HG03469 (cell line): ENCODE measurements at regions not wholly inside any gene's neighbourhood (a gene's known extent, or its start where the extent isn't known, plus 50 kb on each side); places are given as distances from the start of the nearest gene placed in this dataset.

Experiments
- ATAC-seq: cut with Tn5 transposase; IDR thresholded peaks from one replicate; pipeline ENCODE4 v1.9.1; 2021; ENCODE audit warnings: mild to moderate bottlenecking, moderate library complexity, moderate number of reproducible peaks; ENCODE audit not compliant: unreplicated experiment

DNA sequence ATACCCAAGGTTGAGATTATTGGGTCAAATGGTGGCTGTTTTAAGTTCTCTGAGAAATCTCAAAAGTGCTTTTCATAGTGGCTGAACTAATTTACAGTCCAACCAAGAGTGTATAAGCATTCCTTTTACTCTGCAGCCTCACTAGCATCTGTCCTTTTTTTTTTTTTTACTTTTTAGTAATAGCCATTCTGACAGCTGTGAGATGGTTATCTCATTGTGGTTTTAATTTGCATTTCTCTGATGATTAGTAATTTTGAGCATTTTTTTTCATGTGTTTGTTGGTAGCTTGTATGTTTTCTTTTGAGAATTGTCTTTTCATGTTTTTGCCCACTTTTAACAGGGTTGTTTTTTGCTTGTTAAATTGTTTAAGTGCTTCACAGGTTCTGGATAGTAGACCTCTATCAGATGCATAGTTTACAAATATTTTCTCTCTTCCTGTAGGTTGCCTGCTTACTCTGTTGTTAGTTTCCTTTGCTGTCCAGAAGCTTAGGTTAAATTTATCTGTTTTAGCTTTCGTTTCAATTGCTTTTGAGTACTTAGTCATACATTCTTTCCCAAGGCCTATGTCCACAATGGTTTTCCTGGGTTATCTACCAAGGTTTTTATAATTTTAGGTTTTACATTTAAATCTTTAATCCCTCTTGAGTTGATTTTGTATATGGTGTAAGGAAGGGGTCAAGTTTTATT lies 881.3 kb upstream of the SEL1L start:
- no peak for ATAC-seq

DNA sequence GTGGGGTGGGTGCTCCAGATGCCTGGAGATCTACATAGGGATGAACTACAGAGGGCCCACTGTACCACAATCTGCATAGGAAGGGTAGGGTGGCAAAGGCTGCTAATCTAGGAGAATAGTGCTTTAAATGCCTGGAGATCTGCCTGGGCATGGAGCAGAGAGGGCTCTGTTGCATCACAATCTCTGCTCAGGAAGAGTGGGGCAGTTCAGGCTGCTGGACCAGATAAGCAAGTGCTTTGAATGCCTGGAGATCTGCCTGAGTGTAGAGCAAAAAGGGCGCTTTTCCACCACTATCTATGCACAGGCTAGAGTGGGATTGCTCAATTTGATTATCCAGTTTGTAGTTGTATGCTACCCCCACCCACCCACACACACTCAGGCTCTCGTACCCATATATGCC lies 886.3 kb upstream of the SEL1L start:
- ATAC-seq, result no peak

DNA sequence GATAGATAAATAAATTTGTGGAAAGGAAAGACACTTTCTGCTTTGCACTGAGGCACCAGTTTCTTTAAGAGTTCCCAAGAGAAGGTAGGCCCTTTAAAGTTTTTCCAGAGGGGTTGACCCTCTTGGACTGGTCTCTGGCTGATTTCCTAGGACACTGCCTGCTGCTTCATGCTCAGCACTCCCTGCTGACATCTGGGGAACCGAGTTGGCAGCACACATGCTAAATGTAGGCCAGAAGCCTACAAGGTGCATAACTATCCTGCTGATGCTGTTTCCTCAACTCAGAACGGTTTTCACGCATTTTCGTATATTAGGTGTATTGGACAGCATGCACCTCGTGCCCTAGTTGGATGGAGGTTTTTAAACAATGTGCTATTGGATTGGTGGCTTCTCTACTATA lies 887.2 kb upstream of the SEL1L start:
- no peak for ATAC-seq

DNA sequence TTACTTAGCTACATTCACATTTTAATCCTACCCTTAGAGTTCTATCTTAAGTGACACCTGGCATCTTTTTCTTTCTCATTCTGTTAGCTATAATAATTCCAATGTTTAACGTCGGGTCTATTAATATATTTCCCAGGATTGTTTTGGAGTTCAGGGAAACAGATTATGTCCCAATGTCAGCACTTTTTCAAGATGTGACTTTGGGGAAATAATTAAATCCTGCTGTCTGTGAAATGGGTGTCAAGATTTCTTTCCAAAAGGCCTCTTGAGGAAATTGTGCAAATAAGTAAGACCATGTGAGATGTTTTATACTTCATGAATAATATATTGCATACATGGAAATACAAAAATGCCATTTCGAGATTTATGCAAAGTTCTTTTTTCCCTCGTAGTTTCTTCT lies 887.6 kb upstream of the SEL1L start:
- ATAC-seq, result no peak

DNA sequence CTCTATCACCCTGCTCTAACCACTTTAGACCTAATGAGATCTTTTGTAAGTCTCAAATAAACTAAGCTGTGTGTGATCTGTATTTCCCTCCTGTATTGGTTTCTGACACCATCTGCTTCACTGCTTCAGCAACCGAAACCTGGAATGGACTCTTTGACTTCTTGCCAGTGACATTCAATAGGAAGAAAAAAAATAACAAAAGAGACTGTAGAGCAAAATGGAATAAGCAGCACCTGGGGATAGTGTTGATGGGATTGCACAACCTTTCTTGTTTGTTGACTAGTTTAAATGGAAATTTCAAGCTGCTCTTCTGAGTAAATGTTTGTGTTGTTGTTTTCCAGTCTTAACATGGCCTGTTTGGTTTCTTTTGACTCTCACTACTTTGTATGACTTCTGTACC lies 888.6 kb upstream of the SEL1L start:
- ATAC-seq, result no peak

DNA sequence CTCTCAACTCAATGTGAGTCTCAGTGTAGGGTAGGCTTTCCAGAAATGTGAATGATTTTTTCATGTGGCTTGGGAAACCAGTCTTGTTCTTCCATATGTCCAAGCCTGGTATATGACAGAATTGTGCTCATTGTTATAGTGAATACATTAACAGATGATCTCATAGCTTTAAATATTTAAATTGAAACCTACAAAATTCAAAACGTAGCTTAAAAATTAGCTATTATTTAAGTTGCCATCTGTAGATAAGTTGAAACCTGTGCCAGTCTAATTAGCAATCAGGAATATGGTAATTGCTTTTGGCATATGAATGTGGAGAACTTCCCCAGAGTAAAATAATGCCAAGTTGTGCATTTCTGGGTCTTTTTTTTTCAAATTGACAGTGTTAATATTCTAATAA lies 891.6 kb upstream of the SEL1L start:
- ATAC-seq, result no peak

DNA sequence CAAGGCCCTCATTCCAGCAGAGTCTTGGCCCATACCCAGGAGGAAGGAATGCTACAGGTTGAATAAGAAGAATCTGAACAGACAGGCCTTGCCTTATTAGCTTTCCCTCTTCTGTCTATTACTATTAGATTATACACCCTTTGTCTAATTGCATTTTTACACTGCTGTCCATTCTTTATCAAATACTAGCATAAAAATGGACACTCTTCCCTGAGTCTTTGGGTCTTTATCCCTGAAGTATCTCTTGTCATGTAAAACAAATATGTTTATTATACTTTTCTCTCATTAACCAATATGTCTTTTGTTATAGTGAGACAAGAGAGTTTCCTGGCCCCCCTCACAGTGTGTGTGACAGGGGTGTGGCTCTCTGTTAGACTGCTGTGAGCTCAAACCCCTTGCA lies 897.4 kb upstream of the SEL1L start:
- ATAC-seq, result no peak

DNA sequence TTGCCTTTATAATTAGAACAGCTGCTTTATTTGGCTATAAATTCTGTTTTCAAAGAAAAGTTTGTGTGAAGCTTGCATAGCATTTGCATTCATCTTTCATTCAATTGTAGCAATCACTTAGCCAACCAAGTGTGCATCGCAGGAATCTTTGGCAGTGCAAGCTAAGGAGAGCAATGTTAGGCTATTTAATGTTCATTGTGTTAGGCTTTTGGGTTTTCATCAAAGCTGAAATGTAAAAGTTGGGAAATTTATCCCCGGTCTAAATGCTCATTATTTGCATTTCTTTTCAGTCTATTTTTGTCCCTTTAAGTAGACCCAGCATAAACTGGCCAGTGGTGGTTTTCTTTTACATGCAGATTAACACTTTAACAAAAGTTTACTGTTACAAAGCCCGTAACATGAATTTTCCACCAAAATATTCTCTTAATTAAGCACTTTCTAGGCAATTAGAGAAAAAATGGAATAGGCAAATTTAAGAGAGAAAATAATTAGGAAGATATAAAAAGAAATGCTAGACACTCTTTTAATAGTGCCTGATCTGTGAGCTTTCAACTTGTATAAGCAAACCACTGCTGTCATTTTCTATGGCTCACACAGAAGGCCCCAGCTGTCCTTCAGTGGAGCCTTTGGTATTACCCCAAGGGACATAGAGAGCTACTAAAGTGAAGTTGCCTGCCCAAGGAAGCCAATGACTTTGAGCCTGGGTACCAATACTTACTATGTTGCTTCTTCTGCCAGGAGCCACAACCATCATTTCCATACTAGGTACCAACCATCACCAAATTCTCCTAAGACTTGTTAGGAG lies 898.9 kb upstream of the SEL1L start:
- ATAC-seq, result no peak

DNA sequence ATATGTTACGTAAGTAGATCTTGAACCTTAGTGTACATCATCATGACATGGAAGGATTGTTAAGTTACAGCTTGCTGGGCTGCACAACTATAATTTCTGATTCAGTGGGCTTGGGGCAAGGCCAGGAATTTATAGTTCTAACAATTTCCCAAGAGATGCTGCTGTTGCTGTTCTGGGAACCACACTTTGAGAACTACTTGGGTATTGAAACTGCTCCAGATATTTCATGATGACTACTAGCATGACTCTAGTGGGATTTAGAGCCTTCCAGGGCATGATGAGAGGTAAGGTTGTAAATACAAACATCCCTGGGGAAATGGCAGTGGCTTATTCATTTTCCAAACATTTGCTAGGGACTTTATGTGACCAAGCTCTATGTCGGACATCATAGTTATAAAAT lies 904.8 kb upstream of the SEL1L start:
- ATAC-seq, result no peak

DNA sequence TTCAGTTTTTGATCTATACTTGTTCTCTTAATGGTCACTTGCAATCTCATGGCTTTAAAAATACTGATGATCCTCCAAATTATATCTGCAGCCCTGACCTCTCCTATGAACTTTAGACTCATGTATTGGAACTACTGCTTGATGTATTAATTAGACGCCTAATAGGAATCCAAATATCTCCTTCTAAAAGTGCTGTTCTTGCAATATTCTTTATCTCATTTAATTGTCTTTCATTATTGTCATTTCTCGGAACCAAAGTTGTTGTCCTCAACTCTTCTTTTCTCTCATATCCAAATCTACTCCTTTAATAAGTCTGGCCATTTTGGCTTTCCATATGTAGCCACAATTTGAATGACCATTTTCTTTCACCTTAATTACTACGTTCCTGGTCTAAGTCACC lies 907.6 kb upstream of the SEL1L start:
- no peak for ATAC-seq

DNA sequence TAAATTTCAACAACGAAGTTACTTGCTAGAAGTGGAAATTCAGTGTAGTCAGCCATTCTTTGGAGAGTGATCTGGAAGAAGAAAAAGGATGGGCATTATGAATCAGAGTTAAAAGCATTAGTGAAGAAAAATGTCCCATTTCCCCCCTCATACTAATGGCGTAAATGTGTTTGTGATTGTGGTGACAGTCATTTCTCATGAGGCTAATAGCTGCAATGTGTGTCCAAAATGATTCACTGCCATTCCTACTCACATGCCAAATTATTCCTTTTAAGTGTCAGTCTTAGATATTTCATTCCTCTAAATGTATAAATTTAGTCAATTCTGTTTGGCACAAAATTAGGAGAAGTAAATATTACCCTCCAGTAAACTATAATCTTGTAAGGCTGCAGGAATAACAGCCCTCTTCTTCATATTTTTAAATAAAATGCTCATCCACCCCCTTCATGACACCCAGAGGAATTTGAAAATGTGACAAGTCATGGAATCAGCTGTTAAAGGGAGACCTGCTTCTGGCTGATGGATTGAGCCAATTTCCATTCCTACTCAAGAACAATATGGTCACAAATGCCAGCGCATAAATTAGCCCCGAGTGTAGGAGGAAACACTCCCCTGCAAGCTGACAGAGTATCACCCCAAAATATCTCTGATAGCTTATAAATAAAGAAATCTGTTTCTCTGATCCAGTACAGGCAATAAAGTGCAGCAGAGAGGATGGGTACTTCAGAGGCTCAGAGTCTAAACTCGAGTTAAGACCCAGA lies 912.3 kb upstream of the SEL1L start:
- ATAC-seq, result no peak

DNA sequence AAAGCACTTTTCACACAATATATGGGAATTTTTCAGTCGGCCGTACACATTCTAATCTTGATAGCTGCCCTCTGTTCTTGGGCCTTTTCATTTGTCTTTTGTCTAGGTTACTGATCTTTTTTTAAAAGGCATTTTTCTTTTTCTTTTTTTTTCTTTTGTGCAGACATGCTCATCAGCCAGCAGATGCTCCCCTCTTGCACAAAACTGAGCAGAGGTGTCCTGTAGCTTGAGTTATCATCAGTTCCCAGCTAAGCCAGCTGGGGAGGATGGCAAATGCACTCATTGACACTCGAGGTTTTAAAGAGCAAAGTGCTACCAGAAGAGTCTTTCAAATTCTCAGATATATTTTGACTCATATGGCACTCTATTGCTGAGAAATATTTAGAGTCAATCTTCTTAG lies 913.9 kb upstream of the SEL1L start:
- no peak for ATAC-seq

DNA sequence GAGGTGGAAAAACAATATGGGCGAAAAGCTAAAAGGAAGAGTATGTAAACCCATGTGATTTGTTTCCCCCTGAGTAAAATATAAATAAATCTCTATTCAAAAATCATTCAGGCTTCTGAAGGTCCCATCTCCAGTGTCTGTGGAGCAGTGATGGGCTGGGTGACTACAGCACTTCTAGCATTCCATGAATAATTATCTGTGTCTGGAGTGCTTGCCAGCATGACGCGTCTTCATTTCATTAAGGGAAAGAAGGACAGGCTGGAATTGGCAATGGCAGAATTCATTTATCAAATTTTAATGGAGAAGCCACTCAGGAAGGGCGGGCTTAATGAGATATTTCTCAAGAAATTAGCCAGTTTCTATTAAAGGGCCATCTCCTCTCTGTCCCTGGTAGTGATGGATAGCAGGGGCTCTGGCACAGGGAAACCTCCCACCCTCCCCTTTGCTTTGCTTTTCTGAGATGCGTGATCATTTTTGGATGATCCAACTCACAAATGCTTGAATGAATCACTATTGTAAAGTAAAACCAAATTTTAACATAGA lies 916.3 kb upstream of the SEL1L start:
- ATAC-seq, result no peak

DNA sequence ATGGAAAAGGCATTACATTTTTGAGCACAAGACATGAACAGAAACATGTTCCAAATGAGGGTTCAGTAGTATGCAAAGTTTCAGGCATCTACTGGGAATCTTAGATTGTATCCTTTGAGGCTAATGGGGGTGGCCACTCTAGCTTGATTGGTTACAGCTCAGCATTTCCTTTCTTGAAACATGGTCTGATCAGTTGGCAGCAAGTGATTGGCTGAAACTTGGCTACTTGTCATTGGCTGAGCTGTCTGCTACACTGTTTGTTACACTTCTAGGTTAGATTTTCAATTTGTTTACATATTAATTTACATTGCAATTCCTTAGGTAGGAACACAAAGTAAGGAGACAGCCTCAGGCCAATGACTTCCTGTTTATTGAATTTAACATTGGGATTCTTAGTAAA lies 918.0 kb upstream of the SEL1L start:
- no peak for ATAC-seq

DNA sequence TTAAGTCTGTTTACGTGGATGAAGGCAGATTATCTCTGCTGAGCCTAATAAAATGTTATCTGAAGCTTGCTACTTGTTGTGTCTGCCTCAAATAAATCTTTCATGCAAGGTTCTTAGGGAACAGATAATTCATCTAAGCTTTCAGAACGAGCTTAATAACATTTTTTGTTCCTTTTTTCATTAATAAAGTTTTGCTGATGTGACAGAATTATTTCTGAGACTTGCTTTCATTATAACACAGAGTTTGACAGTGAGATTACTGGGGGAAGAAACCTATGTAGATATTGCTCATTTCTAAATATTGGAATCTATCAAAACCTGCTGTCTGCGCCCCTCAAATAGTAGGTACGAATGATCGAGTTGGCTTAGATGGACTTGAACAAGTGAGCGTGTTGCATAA lies 948.7 kb upstream of the SEL1L start:
- ATAC-seq, result no peak

DNA sequence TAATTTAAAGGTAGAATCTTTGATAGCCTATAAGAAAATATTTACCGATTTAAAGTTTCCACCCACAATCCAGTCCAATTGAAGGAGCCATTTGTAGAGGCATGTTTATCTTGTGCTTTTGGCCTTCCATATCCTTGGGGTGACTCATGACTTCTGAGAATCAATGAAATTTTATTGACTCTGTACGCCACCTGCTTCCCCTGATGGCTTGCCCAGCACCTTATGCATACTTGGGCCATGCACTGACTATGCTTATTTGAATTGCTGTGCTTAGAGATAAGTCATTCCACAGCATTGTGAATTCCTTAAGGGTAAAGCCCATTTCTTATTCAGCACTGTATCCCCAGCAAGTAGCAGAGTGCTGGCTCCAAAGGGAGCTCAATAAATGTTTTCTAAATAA lies 954.8 kb upstream of the SEL1L start:
- ATAC-seq, result no peak

DNA sequence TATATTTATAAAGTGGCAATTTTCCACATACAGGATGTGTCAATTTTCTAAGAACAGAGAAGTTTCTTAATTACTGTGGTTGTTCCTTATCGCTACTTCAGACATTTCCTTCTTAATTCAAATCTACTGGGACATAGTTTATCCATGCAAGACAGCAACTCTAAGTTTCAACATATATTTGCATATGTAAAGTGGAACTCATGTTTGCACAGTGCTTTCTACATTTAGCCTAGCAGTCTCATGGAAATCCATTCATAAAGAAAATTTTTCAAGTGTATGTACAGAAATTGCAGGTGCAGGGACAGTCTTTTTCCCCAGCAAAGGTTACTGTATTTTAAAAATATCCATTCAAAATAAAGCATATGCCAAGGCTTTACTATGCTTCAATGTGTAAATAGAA lies 956.7 kb upstream of the SEL1L start:
- no peak for ATAC-seq

DNA sequence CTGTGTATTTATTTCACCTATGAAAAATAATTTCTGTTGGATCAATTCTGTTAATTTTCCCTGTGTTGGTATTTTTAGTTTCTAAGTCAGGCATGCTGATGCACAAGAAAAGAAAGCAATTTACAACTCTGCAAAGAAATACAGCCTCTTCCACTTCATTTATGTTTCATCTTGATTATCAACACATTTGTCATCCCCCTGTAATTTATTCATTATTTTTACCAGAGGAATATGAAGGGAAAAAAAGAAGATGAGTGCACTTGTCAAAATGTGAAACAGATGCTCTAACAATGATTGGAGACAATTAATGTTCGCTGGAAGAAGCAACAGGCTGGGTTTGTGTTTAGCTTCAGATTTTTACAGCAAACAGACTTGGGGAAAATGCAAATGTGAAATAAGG lies 958.5 kb upstream of the SEL1L start:
- no peak for ATAC-seq

DNA sequence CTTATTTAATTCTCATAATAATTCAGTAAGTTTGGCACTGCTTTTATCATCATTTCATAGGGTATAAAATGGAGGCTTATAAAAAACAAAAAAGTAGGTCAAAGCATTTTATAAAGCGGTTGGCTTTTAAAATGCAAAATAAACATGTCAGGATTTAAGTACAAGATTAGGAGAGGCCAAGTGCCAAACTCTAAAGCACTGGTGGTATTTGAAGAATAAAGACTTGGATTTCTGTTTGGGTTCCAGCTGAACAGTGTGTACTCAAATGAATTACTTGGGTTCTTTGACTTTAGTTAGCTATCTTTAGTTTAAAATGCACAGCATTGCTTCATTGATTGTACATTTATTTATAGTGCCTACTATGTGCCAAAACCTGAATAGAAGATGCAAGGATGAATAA lies 966.6 kb upstream of the SEL1L start:
- ATAC-seq, result no peak

DNA sequence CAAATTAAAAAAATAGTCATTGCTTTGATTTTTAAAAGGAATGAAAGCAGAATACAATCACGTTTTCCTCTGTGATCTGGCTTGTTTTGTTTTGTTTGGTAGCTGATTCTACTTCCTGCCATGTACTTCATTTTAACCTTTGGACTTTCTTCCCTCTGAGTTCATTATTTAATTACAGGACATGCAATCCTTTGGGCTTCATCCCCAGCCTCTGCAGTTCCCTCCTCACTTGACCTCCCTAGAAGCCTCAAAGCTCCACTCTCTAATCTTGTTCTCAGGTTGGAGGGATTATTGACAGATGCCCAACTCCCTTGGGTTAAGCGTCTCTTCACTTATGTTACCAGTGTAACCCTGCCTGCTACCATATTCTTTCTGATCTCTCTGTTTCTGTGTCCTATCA lies 967.9 kb upstream of the SEL1L start:
- ATAC-seq, result no peak

DNA sequence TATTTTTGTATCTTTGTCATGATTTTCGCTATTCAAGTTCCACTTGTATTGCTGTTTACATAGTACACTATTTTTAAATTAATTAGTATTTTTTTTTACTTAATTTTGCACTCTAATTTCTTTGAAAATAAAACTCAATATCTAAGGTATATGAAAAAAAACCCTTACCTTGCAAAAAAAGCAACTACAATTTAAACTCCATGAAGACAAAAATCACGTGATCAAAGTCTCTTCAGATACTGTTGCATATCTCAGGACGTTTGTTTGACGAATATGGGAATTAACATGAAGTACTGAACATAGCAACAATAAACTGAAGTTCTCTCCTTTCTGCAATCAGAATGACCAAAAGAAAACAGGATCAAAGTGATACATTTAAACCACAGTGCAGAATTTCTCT lies 968.4 kb upstream of the SEL1L start:
- no peak for ATAC-seq

DNA sequence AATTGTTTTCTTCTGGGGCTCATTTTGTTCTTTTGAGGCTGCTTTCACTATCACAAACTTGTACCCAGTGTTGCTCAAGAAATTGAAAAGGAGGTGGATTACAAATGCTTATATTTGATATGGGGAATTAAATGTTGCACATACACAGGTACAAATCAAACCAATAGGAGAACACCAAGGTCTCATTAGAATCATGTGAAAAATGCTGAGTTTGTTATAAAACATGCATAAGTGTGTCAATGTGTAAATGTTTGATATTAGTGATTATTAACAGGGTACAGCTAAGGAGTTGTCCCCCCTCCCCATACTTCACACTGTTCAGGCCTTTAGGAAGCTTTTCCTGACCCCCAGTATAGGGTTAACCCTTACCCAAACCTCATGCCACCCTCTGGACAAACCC lies 971.2 kb upstream of the SEL1L start:
- no peak for ATAC-seq
